OCI-LY3 (cell line): ENCODE measurements at regions not wholly inside any gene's neighbourhood (a gene's known extent, or its start where the extent isn't known, plus 50 kb on each side); places are given as distances from the start of the nearest gene placed in this dataset.

Experiments used
- EZH2phosphoT487 ChIP-seq: fragments of 200-600 bp; shearing (Covaris generic); IDR thresholded peaks from 2 replicates; pipeline ENCODE4 v1.6.1; 2018; ENCODE audit warnings: antibody characterized with exemption, mixed run types, low read depth
- TF ChIP-seq, protein P1 (sequence below): fragments of 200-600, 300-600 bp; sonication (generic); IDR thresholded peaks from 2 replicates; pipeline ENCODE4 v1.5.1; 2014; ENCODE audit warnings: antibody characterized with exemption, low read length, low read depth

DNA sequence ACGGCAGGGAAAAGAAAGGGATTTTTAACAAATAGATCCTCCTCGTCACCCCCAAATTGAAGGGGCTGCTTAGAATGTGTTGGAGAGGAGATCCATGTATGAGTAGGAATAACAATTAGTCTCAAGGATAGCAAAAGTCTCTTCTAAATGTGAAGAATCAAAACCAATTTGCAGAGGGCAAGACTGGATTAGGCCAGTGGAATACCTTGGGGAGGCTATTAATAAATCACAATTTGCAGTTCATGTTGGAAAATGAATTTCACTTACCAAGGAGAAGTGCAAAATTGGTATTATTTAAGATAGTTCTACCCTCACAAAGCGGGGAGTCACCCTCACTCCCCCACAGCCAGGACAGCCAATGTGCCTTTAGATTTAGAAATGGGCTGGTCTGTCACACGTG is 299.8 kb upstream of the SLC30A5 start:
- TF ChIP-seq, protein P1, sequence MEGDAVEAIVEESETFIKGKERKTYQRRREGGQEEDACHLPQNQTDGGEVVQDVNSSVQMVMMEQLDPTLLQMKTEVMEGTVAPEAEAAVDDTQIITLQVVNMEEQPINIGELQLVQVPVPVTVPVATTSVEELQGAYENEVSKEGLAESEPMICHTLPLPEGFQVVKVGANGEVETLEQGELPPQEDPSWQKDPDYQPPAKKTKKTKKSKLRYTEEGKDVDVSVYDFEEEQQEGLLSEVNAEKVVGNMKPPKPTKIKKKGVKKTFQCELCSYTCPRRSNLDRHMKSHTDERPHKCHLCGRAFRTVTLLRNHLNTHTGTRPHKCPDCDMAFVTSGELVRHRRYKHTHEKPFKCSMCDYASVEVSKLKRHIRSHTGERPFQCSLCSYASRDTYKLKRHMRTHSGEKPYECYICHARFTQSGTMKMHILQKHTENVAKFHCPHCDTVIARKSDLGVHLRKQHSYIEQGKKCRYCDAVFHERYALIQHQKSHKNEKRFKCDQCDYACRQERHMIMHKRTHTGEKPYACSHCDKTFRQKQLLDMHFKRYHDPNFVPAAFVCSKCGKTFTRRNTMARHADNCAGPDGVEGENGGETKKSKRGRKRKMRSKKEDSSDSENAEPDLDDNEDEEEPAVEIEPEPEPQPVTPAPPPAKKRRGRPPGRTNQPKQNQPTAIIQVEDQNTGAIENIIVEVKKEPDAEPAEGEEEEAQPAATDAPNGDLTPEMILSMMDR, result no peak
- TF ChIP-seq EZH2phosphoT487, result no peak
